Suprapubic skin (tissue), 3 donors: ENCODE measurements at regions not wholly inside any gene's neighbourhood (a gene's known extent, or its start where the extent isn't known, plus 50 kb on each side); places are given as distances from the start of the nearest gene placed in this dataset.

Experiments
- CTCF ChIP-seq, 2 donors: fragments of 200-600 bp in 1 of 2; fragments of 450-650 bp in 1 of 2; sonication (generic) in 1 of 2; IDR thresholded peaks; one replicate each; pipeline ENCODE4 v1.5.1; 2016 to 2019; ENCODE audit warnings: antibody characterized with exemption in 2 of 2, mild to moderate bottlenecking in 1 of 2, moderate library complexity in 1 of 2
- POLR2A ChIP-seq, 2 donors: fragments of 450-650 bp; IDR thresholded peaks; one replicate each; pipeline ENCODE4 v1.6.1; 2017; ENCODE audit warnings: antibody characterized with exemption in 2 of 2, mild to moderate bottlenecking in 2 of 2, moderate library complexity in 2 of 2

- TF ChIP-seq CTCF (IDR thresholded peaks at IDR 0.05) (no peak), POLR2A (IDR thresholded peaks at IDR 0.05) (no peak)
These were observed 146.0 kb upstream of the RMP24 start for GRCh38 chr18:35826477-35826876.
